Transverse colon (tissue), 3 donors: ENCODE measurements at regions not wholly inside any gene's neighbourhood (a gene's known extent, or its start where the extent isn't known, plus 50 kb on each side); places are given as distances from the start of the nearest gene placed in this dataset.

Experiments used
- POLR2A ChIP-seq: fragments of 450-650 bp; IDR thresholded peaks from one replicate; pipeline ENCODE4 v1.6.1; 2016; ENCODE audit warnings: antibody characterized with exemption, mild to moderate bottlenecking, moderate library complexity
- TF ChIP-seq, protein P1 (sequence below), 5 experiments: fragments of 200-600 bp in 3 of 5; fragments of 450-650 bp in 2 of 5; sonication (generic) in 3 of 5; IDR thresholded peaks; 1 replicate in 2 of 5; 2 replicates in 3 of 5; pipeline ENCODE4 v1.5.1; 2016 to 2017; ENCODE audit warnings: antibody characterized with exemption in 5 of 5, inconsistent platforms in 3 of 5, mild to moderate bottlenecking in 2 of 5, moderate library complexity in 1 of 5

DNA sequence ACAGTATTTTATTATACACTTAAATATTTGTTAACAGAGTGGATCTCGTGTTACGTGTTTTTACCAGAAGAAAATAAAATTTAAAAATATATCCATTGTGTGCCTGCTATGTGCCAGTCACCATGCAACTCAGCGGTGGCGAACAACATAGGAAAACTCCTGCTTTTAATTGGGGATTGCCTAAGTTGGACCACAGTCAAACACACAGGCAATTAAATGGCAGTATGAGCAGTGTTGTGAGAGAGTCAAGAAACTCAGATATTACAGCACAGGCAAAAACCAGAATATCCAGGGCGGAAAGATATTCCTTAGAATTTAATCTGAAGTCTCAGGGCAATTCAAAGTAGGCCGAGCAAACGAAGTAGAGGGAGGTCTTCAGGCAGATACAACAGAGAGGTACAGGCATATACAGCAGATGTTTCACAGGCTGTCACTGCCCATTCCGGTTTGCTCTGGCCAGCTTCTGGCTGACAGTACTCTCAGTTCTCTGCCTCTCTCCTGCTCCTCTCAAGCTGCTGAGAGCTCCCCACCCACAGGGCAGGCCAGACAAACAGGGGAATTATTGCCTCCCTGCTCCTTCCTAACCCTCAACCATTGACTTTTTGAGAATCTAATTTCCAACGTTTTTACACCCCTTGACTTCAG, 540.2 kb upstream of the TMEM132C start:
- TF ChIP-seq, protein P1, sequence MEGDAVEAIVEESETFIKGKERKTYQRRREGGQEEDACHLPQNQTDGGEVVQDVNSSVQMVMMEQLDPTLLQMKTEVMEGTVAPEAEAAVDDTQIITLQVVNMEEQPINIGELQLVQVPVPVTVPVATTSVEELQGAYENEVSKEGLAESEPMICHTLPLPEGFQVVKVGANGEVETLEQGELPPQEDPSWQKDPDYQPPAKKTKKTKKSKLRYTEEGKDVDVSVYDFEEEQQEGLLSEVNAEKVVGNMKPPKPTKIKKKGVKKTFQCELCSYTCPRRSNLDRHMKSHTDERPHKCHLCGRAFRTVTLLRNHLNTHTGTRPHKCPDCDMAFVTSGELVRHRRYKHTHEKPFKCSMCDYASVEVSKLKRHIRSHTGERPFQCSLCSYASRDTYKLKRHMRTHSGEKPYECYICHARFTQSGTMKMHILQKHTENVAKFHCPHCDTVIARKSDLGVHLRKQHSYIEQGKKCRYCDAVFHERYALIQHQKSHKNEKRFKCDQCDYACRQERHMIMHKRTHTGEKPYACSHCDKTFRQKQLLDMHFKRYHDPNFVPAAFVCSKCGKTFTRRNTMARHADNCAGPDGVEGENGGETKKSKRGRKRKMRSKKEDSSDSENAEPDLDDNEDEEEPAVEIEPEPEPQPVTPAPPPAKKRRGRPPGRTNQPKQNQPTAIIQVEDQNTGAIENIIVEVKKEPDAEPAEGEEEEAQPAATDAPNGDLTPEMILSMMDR (IDR thresholded peaks at IDR 0.05) = no peak
- TF ChIP-seq POLR2A = no peak
